ENCODE measurements at regions not wholly inside any gene's neighbourhood (a gene's known extent, or its start where the extent isn't known, plus 50 kb on each side); places are given as distances from the start of the nearest gene placed in this dataset.
A peak's percentile ranks its signal among the peaks of the same experiment; 100 is the strongest.

- Mint-ChIP-seq H3K4me3 (no peak overlapping the region), H3K9me3 (no peaks in the 10 kb centered on the region), H3K36me3 (ENCODE audit: low read depth) (no peaks in the 10 kb centered on the region), H3K4me1 (ENCODE audit: low read depth) (peaks cover 11% of the 10 kb centered on the region), H3K27ac (no peak overlapping the region), H3K27me3 (ENCODE audit: insufficient read depth) (no peaks in the 10 kb centered on the region)
- no peak for DNase-seq
- TF ChIP-seq CTCF (IDR thresholded peaks at IDR 0.05) = peak; percentile 67
Observed at GRCh38 chr12:92574051-92574783, 128.6 kb upstream of the PLEKHG7 start.

GRCh38 chr12:92573104-92573503, 129.7 kb upstream of the PLEKHG7 start:
- H3K9me3 Mint-ChIP-seq = no peaks in the 10 kb centered on the region
- TF ChIP-seq CTCF (IDR thresholded peaks at IDR 0.05) = no peak
- no peak overlapping the region for H3K4me3 Mint-ChIP-seq
- no peak overlapping the region for H3K27ac Mint-ChIP-seq
- H3K27me3 Mint-ChIP-seq (ENCODE audit: insufficient read depth) = no peaks in the 10 kb centered on the region
- DNase-seq = no peak
- H3K36me3 Mint-ChIP-seq (ENCODE audit: low read depth) = no peaks in the 10 kb centered on the region
- peaks cover 11% of the 10 kb centered on the region for H3K4me1 Mint-ChIP-seq (ENCODE audit: low read depth)

- Mint-ChIP-seq H3K36me3 (ENCODE audit: low read depth) (no peaks in the 10 kb centered on the region), H3K9me3 (no peaks in the 10 kb centered on the region), H3K4me1 (ENCODE audit: low read depth) (peaks cover 11% of the 10 kb centered on the region), H3K4me3 (no peak overlapping the region), H3K27ac (no peak overlapping the region), H3K27me3 (ENCODE audit: insufficient read depth) (no peaks in the 10 kb centered on the region)
- TF ChIP-seq CTCF (IDR thresholded peaks at IDR 0.05) = no peak
- no peak for DNase-seq
Observed at GRCh38 chr12:92571844-92572543, 130.8 kb upstream of the PLEKHG7 start.

- no peak for TF ChIP-seq CTCF (IDR thresholded peaks at IDR 0.05)
- Mint-ChIP-seq H3K27me3 (ENCODE audit: insufficient read depth) (no peaks in the 10 kb centered on the region), H3K4me3 (no peak overlapping the region), H3K36me3 (ENCODE audit: low read depth) (no peaks in the 10 kb centered on the region), H3K9me3 (no peaks in the 10 kb centered on the region), H3K4me1 (ENCODE audit: low read depth) (peaks cover 11% of the 10 kb centered on the region), H3K27ac (no peak overlapping the region)
- DNase-seq = no peak
Observed at GRCh38 chr12:92571169-92571568, 131.6 kb upstream of the PLEKHG7 start.

GRCh38 chr12:92570056-92570753, 132.6 kb upstream of the PLEKHG7 start:
- H3K4me3 Mint-ChIP-seq = no peak overlapping the region
- H3K36me3 Mint-ChIP-seq (ENCODE audit: low read depth) = no peaks in the 10 kb centered on the region
- peak; percentile 69 for DNase-seq
- H3K9me3 Mint-ChIP-seq = no peaks in the 10 kb centered on the region
- H3K4me1 Mint-ChIP-seq (ENCODE audit: low read depth) = peaks cover 11% of the 10 kb centered on the region
- no peak overlapping the region for H3K27ac Mint-ChIP-seq
- H3K27me3 Mint-ChIP-seq (ENCODE audit: insufficient read depth) = no peaks in the 10 kb centered on the region
- TF ChIP-seq CTCF (IDR thresholded peaks at IDR 0.05) = peak; percentile 92

Measured in HFFc6 (cell line).